ENCODE measurements at regions not wholly inside any gene's neighbourhood (a gene's known extent, or its start where the extent isn't known, plus 50 kb on each side); places are given as distances from the start of the nearest gene placed in this dataset.

GRCh38 chr1:57494530-57495079 is 70.7 kb upstream of the DAB1 start:
- no peak for DNase-seq (ENCODE audit: low read depth)

GRCh38 chr1:57492586-57493226 is 68.8 kb upstream of the DAB1 start:
- no peak for DNase-seq (ENCODE audit: low read depth)

GRCh38 chr1:57489358-57490036 is 65.6 kb upstream of the DAB1 start:
- no peak for DNase-seq (ENCODE audit: low read depth)

- no peak for DNase-seq (ENCODE audit: low read depth)
These were observed 61.8 kb upstream of the DAB1 start for GRCh38 chr1:57485643-57486042.

GRCh38 chr1:57483954-57484353 is 60.1 kb upstream of the DAB1 start:
- no peak for DNase-seq (ENCODE audit: low read depth)

- DNase-seq (ENCODE audit: low read depth), result no peak
These were observed 55.6 kb upstream of the DAB1 start for GRCh38 chr1:57479471-57479870.

DNA sequence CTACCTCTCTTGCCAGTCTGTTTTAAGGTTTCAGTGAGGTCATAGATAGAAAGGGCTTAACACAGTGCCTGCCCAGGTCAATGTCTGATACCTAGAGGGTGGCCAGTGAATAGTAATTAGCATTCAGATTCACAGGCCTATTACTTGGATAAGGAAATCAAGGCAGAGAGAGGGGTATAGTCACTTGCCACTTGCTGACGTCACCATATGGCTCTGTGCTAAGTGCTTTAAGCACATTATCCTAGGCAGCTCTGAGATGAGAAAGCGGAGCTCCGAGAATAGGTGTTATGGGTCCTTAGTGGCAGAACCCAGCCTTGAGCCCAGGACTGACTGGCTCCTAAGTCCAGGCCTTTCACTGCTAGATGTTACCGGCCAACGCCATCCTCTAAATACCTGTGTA is 51.5 kb upstream of the DAB1 start:
- no peak for DNase-seq (ENCODE audit: low read depth)

- no peak for DNase-seq (ENCODE audit: low read depth)
These were observed 50.4 kb upstream of the DAB1 start for GRCh38 chr1:57474137-57474750.

All from stromal cell of bone marrow (primary cell).